ENCODE measurements at regions not wholly inside any gene's neighbourhood (a gene's known extent, or its start where the extent isn't known, plus 50 kb on each side); places are given as distances from the start of the nearest gene placed in this dataset.

DNA sequence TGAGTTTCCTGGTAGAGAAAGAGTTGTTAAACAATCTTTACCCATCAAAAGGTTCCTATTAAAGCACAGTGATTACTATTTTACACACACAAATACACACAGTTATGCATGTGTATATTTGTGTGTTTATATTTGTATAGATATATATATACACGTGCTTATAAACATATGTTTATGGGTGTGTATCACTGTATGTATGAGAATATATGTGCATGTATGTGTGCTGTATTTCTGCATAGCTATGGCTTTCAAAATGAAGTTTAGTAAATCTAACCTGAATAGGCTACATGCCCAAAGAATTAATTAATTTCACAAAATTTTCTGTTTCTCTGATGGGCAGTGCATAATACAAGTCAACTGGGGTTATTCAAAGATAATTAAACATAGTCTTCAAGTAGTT is 723.1 kb upstream of the KIRREL3 start:
- Mint-ChIP-seq H3K27ac (no peak overlapping the region), H3K4me3 (no peak overlapping the region), H3K4me1 (no peaks in the 10 kb centered on the region), H3K36me3 (ENCODE audit: low read depth) (no peaks in the 10 kb centered on the region), H3K9me3 (ENCODE audit: low read depth) (no peaks in the 10 kb centered on the region), H3K27me3 (no peaks in the 10 kb centered on the region)
- intact Hi-C loops (cut with DNase I, micrococcal nuclease) = no loop called here
- DNase-seq (no peak), ATAC-seq (no peak)
- CTCF ChIA-PET = no interaction called here
- POLR2A ChIA-PET = no interaction called here

DNA sequence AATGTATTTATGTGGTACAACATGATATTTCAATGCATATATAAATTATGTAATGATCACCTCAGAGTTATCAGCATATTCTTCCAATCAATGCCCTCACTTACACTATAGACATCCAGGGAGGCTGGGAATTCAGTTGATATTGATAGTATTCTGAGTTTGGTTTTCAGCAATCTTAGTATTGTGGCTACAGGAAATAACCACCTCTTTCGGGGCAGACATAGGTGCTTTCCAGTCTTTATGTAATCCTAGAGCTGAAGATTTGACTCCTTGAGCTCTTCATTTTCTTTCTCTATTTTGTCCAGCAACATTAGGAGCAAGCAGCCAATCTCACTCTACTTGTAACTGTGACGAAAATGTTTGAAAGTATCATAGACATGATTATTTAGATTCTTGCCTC is 712.7 kb upstream of the KIRREL3 start:
- intact Hi-C loops (cut with DNase I, micrococcal nuclease) = no loop called here
- no peak for DNase-seq
- peaks cover 6% of the 10 kb centered on the region for H3K27me3 Mint-ChIP-seq
- no peak for ATAC-seq
- H3K4me1 Mint-ChIP-seq = no peaks in the 10 kb centered on the region
- POLR2A ChIA-PET = no interaction called here
- no peak overlapping the region for H3K27ac Mint-ChIP-seq
- CTCF ChIA-PET = no interaction called here
- H3K4me3 Mint-ChIP-seq = no peak overlapping the region
- no peaks in the 10 kb centered on the region for H3K9me3 Mint-ChIP-seq (ENCODE audit: low read depth)
- H3K36me3 Mint-ChIP-seq (ENCODE audit: low read depth) = no peaks in the 10 kb centered on the region

DNA sequence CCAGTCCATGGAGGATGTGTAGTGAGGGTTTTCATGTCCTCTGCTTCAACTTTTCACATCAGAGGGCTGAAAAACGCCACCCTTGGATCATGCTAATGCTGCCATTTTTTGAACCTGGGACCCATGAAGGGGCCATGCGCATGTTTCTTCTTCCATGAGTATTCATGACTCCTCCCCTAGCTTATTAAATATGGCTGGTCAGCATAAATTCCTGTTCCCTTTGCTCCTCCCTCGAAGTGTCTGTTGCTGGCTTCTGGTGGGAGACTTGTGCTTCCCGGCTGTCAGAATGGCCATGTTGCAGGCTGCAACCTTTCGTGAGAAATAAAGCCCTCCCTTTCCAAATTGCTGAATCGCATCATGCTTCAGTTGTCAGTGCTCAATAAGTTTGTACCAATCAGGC is 711.2 kb upstream of the KIRREL3 start:
- H3K27ac Mint-ChIP-seq = no peak overlapping the region
- DNase-seq = no peak
- H3K36me3 Mint-ChIP-seq (ENCODE audit: low read depth) = no peaks in the 10 kb centered on the region
- H3K27me3 Mint-ChIP-seq = peaks cover 9% of the 10 kb centered on the region
- no peaks in the 10 kb centered on the region for H3K4me1 Mint-ChIP-seq
- no peak overlapping the region for H3K4me3 Mint-ChIP-seq
- no peak for ATAC-seq
- CTCF ChIA-PET = no interaction called here
- POLR2A ChIA-PET = no interaction called here
- H3K9me3 Mint-ChIP-seq (ENCODE audit: low read depth) = no peaks in the 10 kb centered on the region
- intact Hi-C loops (cut with DNase I, micrococcal nuclease) = no loop called here

DNA sequence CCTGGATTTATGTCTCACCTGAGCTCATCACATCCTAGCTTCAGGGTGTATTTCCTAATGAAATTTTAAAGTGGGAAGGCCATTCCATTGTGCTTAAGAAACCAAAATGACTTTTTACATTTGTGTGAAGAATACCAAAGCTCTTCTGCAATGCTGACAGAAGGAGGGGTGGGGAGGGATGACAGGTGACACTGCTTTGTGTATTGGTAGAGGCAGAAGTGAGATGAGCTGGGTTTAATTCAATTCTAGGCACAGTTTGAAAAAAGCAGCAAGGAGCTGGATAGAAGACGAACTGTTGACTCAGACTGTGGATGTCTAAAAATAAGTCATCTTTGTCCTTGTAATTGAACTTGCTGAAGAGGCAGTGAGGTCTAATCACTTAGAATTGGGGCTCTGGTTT is 710.3 kb upstream of the KIRREL3 start:
- POLR2A ChIA-PET = no interaction called here
- Mint-ChIP-seq H3K4me3 (no peak overlapping the region), H3K27ac (no peak overlapping the region), H3K9me3 (ENCODE audit: low read depth) (no peaks in the 10 kb centered on the region), H3K4me1 (no peaks in the 10 kb centered on the region), H3K27me3 (peaks cover 6% of the 10 kb centered on the region), H3K36me3 (ENCODE audit: low read depth) (no peaks in the 10 kb centered on the region)
- ATAC-seq (no peak), DNase-seq (no peak)
- CTCF ChIA-PET = no interaction called here
- intact Hi-C loops (cut with DNase I, micrococcal nuclease) = no loop called here

DNA sequence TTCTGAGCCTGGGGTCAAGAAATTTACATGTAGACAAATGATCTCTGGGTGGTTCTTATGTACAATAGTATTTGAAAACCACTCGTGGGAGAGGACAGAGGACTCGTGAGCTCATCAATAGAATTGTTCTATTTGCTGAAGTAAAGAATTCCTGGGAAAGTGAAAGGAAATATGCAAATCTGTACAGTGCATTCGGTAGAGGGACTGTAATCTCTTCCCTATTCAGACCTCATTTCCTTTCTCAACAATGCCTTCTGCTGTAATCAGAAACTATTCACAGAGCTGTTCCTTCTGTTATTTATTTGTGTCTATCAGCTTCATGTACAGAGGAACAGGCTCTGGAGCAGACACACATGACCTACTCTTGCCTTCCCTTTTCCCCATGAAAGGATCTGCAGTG is 709.4 kb upstream of the KIRREL3 start:
- no peak overlapping the region for H3K27ac Mint-ChIP-seq
- POLR2A ChIA-PET = no interaction called here
- ATAC-seq (no peak), DNase-seq (no peak)
- no peaks in the 10 kb centered on the region for H3K4me1 Mint-ChIP-seq
- CTCF ChIA-PET = no interaction called here
- intact Hi-C loops (cut with DNase I, micrococcal nuclease) = no loop called here
- H3K9me3 Mint-ChIP-seq (ENCODE audit: low read depth) = no peaks in the 10 kb centered on the region
- H3K4me3 Mint-ChIP-seq = no peak overlapping the region
- peaks cover 6% of the 10 kb centered on the region for H3K27me3 Mint-ChIP-seq
- no peaks in the 10 kb centered on the region for H3K36me3 Mint-ChIP-seq (ENCODE audit: low read depth)

GRCh38 chr11:127693686-127694085 is 693.1 kb upstream of the KIRREL3 start:
- POLR2A ChIA-PET = no interaction called here
- Mint-ChIP-seq H3K36me3 (ENCODE audit: low read depth) (no peaks in the 10 kb centered on the region), H3K9me3 (ENCODE audit: low read depth) (no peaks in the 10 kb centered on the region), H3K27ac (no peak overlapping the region), H3K4me1 (no peaks in the 10 kb centered on the region), H3K4me3 (no peak overlapping the region), H3K27me3 (peaks cover 2% of the 10 kb centered on the region)
- intact Hi-C loops (cut with DNase I, micrococcal nuclease) = no loop called here
- CTCF ChIA-PET = no interaction called here
- DNase-seq (no peak), ATAC-seq (no peak)

GRCh38 chr11:127683321-127683720 is 682.8 kb upstream of the KIRREL3 start:
- Mint-ChIP-seq H3K9me3 (ENCODE audit: low read depth) (no peaks in the 10 kb centered on the region), H3K27me3 (peaks cover 4% of the 10 kb centered on the region), H3K4me3 (no peak overlapping the region), H3K36me3 (ENCODE audit: low read depth) (no peaks in the 10 kb centered on the region), H3K4me1 (no peaks in the 10 kb centered on the region), H3K27ac (no peak overlapping the region)
- no peak for ATAC-seq
- CTCF ChIA-PET = no interaction called here
- intact Hi-C loops (cut with DNase I, micrococcal nuclease) = no loop called here
- POLR2A ChIA-PET = no interaction called here
- no peak for DNase-seq

- H3K4me3 Mint-ChIP-seq = no peak overlapping the region
- ChIA-PET CTCF (no interaction called here), POLR2A (no interaction called here)
- DNase-seq = no peak
- H3K36me3 Mint-ChIP-seq (ENCODE audit: low read depth) = no peaks in the 10 kb centered on the region
- H3K4me1 Mint-ChIP-seq = no peaks in the 10 kb centered on the region
- no peak for ATAC-seq
- intact Hi-C loops (cut with DNase I, micrococcal nuclease) = no loop called here
- H3K27ac Mint-ChIP-seq = no peak overlapping the region
- H3K9me3 Mint-ChIP-seq (ENCODE audit: low read depth) = no peaks in the 10 kb centered on the region
- peaks cover 11% of the 10 kb centered on the region for H3K27me3 Mint-ChIP-seq
These were observed 679.4 kb upstream of the KIRREL3 start for GRCh38 chr11:127679816-127680545.

- intact Hi-C loops (cut with DNase I, micrococcal nuclease) = no loop called here
- ChIA-PET CTCF (no interaction called here), POLR2A (no interaction called here)
- no peaks in the 10 kb centered on the region for H3K4me1 Mint-ChIP-seq
- H3K4me3 Mint-ChIP-seq = no peak overlapping the region
- H3K36me3 Mint-ChIP-seq (ENCODE audit: low read depth) = no peaks in the 10 kb centered on the region
- DNase-seq (no peak), ATAC-seq (no peak)
- peaks cover 12% of the 10 kb centered on the region for H3K27me3 Mint-ChIP-seq
- no peaks in the 10 kb centered on the region for H3K9me3 Mint-ChIP-seq (ENCODE audit: low read depth)
- H3K27ac Mint-ChIP-seq = no peak overlapping the region
These were observed 678.1 kb upstream of the KIRREL3 start for GRCh38 chr11:127678631-127679030.

DNA sequence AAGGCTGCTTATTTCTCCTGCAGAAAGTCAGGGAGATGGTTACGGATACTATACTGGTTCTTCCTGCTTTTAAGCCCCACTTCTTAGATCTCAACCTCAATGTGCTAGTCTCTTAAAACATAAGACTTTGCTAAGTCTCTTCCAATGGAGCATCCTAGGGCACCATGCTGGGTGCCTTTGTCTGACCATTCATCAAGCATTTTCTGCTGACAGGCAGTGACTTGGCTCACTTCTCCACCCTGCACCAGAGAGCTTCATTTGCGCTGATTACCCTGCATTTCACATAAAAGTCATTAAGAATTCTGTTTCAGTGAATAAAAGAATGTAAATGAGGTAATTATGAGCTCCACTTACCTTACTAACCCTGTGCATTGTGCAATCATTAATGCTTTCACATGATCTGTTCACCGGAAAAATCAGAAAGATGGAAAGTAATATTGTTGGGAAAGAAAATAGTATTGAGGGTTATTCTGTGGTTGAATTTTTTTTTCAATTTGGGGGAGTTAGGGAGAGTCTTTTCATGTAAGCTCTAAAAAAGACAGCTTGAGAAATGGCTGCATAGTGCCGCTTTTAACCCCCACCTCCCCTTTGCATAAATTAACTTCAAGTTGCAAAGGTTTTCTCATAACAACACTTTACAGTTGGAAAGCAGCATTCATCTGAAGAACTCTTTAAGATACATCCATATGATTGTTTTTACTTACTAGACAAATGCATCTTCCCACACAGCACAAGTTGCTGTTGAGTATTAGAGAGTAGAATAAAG is 677.3 kb upstream of the KIRREL3 start:
- DNase-seq (no peak), ATAC-seq (no peak)
- ChIA-PET POLR2A (no interaction called here), CTCF (no interaction called here)
- Mint-ChIP-seq H3K36me3 (ENCODE audit: low read depth) (no peaks in the 10 kb centered on the region), H3K9me3 (ENCODE audit: low read depth) (no peaks in the 10 kb centered on the region), H3K27ac (no peak overlapping the region), H3K4me3 (no peak overlapping the region), H3K27me3 (peaks cover 12% of the 10 kb centered on the region), H3K4me1 (no peaks in the 10 kb centered on the region)
- intact Hi-C loops (cut with DNase I, micrococcal nuclease) = no loop called here

DNA sequence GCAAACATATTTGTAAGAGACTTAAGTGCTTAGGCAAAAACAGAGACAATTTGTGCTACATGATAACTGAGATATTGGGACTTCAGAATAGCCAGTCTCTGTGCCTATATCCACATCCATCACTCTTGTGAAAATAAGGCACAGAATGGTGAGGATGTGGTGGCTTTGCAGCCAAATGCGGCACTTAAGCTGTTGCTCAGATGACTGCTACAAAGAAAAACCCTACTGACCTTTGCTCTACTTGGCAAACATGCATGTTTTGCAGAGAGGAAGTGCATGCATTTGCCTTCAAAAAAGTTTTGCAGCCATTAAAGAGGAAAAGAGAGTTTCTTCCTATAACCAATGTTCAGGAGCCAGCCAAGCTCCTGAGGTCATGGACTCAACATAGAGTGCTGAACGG is 675.0 kb upstream of the KIRREL3 start:
- CTCF ChIA-PET = interaction anchor here (0.6 kb wide), 1 partner anchor 13 kb away, joined by 3 read pairs; no protein-coding TSS in a partner anchor

GRCh38 chr11:127674754-127675153 is 674.2 kb upstream of the KIRREL3 start:
- intact Hi-C loops (cut with DNase I, micrococcal nuclease) = no loop called here
- ChIA-PET POLR2A (no interaction called here), CTCF (no interaction called here)
- no peak for DNase-seq
- Mint-ChIP-seq H3K4me3 (no peak overlapping the region), H3K27ac (no peak overlapping the region), H3K36me3 (ENCODE audit: low read depth) (no peaks in the 10 kb centered on the region), H3K4me1 (no peaks in the 10 kb centered on the region), H3K27me3 (peaks cover 12% of the 10 kb centered on the region), H3K9me3 (ENCODE audit: low read depth) (no peaks in the 10 kb centered on the region)
- no peak for ATAC-seq

More for the DNA sequence above, 675.0 kb upstream of the KIRREL3 start:
- Mint-ChIP-seq H3K9me3 (ENCODE audit: low read depth) (no peaks in the 10 kb centered on the region), H3K4me1 (no peaks in the 10 kb centered on the region), H3K4me3 (no peak overlapping the region), H3K27me3 (peaks cover 12% of the 10 kb centered on the region), H3K36me3 (ENCODE audit: low read depth) (no peaks in the 10 kb centered on the region), H3K27ac (no peak overlapping the region)
- POLR2A ChIA-PET = no interaction called here
- no peak for DNase-seq
- intact Hi-C loops (cut with DNase I, micrococcal nuclease) = no loop called here
- no peak for ATAC-seq
